HG03095 (cell line): ENCODE measurements at regions not wholly inside any gene's neighbourhood (a gene's known extent, or its start where the extent isn't known, plus 50 kb on each side); places are given as distances from the start of the nearest gene placed in this dataset.

Source experiments
- ATAC-seq: cut with Tn5 transposase; IDR thresholded peaks from one replicate; pipeline ENCODE4 v1.9.1; 2021; ENCODE audit warnings: moderate library complexity; ENCODE audit not compliant: unreplicated experiment

DNA sequence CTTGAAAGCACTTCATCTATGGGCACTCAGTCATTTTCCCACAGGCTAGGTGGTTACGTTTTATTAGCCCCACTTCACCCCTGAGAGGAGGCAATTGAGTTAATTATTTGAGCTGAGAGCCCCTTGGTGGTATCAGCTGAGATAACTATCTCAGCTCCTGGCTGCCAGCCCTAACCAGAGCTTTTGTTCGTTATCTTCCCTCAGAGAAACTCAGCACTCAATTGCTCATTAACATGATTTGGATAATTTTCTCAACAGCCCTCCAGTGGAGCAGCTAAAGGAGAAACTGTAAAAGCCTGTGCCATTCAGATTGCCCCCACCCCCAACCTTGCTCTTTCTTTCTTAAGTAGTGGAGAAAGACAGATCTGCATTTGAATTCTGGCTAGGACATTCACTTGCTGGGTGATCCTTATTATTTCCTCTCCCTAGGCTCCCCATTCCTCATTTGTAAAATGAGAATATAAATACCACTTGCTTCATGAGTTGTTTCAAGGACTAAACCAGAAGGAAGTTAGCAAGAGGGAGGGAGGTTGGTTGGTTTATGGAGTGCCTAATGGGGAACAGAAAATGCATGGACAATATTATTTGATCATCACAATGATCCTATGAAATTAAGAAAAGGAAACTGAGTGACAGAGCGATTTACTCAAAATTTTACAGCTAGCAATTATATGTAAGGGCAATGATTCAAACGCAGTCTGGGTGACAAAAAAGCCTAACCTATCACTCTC, 218.7 kb upstream of the FGGY start:
- ATAC-seq: no peak

DNA sequence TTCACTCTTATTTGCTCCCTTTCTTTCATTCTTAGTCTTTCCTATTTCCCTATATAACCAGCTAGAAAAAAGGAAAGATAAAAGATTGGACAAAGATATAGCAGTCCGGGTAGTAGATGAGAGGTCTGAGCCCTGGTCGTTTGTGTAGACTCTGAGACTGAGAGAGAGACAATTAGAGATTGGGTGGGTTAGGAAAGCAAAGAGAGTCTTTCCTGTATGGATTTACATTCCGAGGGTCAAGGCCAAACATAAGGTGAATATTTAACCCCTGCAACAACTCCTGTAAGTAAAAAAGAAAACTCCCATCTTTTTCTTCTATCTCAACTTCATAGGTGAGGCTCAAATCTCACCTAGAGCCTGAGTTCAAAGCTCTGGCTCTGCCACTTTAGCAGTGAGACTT, 218.0 kb upstream of the FGGY start:
- ATAC-seq: no peak

DNA sequence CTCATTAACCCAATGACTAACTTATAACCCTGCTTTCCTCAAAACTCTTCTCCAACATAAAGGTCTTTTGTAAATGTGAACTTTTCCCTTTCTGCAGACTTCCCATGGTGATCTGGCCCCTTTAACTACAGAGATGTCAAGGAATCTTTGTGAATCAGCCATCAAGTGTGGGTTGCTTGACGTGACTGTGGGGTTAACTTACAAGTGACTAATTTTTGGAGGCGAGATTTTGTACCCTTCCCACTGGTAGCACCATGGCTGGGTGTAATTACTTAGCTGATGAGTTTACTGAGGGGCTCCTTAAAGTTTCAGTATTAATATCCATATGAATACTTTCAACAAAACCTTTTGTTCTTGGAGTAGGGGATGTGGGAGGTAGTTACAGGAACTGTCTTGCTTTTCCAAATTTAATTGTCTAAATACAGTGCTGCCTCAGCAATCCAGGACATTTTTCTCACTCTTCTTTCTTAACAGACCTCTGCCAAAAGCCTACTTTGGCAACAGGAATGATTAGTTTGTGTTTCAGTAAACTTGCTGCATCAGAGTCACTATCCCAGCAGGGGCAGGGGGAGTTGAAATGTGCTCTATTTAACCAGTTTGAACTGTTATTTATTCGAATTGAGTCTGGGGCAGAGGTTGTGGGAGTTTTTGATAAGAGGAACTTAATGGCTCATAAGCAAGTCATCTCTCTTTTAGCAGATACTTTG, 217.3 kb upstream of the FGGY start:
- ATAC-seq: no peak

DNA sequence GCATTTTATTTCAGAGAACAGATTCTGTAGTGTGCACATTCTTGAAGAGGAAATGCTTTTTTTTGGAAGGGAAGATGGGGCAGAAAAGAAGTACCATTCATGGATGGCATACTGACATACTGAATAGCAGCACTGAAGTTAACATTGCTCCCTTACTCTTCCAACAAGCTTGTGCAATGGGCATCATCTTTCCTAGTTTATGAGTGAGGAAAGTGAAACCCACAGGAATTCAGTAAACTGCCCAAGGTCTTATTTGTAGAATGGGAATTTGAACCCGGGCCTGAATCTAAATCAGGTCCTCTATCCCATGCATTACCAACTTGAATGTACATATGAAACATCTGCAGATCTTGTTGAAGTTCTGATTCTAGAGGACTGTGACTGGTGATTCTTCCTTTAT, 215.7 kb upstream of the FGGY start:
- ATAC-seq: no peak

DNA sequence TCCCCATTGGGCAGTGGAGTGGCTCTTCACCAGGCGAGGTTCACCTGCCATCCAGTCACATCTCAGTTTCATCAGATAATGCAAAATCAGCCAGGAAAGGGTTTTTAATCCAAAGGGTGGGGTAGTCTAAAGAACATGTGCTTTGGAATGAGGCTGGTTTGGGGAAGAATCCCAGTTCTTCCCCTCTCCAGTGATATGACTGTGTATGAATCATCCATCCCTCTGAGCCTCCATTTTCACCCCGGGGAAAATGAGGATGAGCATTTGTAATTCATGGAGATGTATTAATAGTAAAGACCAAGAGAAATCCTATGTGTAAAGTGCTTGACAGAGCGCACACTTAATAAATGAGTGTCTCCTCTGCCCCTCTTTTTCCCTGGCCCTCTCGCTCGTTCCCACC, 215.1 kb upstream of the FGGY start:
- no peak for ATAC-seq

DNA sequence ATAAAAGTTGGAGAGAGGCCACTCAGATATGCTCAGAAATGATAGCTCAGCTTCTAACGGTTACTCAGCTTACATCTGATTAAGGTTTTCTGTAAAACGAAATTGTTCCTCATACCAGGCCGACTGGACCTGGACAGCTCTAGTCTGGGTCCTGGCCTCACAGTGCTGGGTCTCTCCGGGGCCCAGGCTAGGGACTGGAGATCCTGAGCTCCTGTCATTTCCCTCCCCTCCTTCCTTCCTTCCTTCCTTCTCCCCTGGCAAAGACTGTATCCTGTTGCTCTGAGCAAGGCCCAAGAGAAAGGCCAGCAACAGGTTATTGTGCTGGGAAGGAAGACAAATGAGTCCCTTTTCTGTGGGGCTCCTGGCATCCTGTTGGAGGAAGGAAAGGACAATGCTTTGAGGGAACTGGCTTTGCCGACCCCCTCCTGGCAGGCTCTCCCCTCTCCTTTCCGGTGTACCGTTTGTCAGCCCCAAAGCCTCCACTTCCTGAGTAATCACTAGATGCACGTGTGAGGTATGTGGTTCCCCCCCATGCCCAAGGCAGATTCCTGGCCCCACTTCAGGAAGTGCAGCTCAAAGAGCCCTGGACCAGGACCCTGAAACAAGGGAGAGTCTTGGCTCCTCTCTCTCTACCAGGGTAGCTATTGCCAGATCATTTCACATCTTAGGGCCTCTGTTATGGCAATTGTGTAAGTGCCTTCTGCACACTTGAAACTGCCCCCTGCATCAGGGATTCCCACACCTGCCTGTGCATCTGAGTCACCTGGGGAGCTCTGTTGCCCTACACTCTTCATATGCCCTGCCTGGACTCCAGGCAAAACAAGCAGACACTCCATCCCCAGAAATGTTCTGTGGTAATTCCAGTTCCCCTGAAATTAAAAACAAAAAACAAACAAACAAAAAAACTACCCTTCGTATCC, 212.7 kb upstream of the FGGY start:
- ATAC-seq: no peak

DNA sequence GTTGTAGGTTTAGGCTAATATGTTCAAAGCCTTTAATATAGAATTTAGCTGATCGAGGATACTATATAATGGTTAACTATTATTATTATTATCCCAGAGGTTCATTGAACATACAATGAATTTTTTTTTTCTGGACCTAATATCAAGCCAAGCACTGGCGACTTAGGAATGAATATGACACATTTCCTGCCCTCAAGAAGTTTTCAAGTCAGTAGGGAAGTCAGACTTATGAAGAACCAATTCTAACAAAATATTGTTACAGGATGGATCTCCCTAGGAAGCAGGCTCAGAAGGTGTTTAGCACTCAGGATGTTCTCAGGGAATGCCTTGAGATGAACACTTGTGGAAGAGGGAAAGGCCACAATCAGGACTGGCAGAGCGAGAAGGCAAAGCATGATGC, 211.8 kb upstream of the FGGY start:
- ATAC-seq: no peak

DNA sequence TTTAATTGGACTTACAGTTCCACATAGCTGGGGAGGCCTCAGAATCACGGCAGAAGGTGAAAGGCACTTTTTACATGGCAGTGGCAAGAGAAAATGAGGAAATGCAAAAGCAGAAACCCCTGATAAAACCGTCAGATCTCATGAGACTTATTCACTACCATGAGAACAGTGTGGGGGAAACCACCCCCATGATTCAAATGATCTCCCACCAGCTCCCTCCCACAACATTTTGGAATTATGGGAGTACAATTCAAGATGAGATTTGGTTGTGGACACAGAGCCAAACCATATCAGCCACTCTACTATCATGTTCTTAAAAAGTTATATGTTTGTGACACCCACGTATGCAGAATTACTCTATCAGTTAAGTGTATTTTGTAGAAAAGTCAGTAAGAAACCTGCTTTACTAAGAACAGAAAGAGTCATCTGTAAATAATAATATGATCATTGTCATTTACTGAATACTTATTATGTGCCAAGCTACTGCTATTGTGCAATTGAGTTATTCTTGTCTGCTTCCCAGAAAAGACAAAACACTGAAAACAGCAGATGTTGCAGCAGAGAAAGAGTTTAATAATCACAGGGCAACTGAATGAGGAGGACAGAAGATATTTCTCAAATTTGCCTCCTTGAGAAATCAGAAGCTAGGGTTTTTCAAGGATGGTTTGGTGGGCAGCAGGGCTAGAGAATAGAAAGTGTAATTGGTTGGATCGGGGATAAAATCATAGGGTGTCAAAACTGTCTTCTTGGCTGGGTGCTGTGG, 207.7 kb upstream of the FGGY start:
- ATAC-seq: no peak

DNA sequence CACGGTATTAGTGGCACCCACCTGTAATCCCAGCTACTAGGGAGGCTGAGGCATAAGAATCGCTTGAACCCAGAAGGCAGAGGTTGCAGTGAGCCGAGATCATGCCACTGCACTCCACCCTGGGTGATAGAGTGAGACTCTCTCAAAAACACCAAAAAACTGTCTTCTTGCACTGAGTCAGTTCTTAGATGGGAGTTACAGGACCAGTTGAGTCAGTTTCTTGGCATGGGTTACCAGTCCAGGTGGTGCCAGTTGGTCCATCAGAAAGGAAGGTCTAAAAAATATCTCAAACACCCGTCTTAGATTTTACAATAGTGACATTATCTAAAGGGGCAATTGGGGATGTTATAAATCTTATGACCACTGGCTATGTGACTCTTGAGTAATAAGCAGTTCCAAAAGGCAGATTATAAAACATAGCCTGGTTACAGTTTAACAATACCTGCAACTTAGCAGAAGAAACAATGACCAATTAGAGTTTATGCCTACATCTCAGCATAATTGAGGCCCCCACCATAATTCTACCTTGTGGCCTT, 206.9 kb upstream of the FGGY start:
- ATAC-seq: no peak

DNA sequence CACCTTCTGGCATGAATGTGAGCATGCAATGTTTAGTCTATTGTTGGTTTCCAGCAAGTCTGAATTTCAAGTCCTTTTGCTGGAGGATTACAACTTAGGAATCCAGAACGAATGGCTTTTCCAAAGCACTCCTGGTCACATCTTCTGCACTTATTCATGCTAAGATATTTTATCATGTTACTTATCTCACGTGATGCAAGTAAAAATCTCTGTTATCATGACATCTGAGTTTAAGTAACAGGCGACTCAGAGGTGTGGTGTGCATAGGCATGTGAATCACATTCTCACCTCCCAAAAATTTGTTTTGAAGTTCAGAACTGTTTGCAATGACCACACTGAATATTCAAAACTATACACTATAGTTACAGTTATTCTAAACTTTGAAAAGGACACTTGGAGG, 204.8 kb upstream of the FGGY start:
- ATAC-seq: no peak

DNA sequence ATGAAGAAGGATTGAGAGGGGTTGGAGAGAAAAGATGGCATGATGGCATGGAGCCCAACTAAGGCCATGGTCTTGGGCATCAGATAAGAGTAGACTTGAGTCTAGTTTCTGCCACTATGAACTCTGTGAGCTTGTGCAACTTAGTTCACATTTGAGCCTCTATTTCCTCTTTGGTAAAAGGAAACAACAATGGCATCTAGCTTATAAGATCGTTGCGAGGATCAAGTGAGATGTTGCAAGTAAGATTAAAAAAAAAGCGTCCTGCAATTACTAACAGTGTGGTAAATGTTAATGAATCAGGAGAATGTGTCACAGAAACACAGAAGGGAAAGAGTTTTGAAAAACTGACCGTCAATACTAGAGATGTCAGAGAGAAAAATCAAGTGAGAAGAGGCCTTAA, 202.9 kb upstream of the FGGY start:
- no peak for ATAC-seq

DNA sequence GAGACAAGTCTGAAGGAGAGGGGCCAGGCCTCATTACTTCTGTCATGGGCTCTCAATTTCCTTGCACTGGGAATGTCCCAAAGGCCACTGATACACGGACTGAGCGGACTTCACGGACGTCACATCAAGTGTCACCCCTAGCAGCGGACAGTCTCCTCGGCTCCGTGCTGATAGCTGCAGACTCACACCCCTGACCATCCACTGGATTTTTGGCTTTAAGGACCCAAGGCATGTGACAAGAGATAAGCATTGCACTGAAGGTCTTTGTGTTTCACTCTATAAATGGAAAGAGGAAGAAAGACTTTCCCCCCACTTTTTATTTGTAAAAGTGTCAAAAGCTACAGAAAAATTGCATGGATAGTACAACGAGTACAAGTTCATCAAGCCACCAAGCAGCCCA, 200.4 kb upstream of the FGGY start:
- no peak for ATAC-seq

DNA sequence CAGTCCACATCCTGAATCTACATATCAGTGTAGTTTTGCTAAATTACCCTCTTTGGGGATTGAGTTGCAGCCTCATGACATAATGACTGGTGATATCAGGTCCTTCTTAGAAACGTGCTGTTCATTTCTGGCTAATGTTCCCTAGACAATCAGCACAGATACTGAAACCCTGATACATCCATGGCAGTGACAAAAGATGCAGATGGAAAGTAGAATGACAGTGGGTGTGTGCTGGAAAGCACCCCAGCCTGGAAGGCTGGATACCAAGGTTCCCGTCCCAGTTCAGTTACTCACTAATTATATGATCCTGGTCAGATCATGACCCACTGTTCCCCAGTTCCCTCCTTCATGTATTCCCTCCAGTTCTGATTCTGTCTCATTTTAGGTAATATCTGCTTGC, 198.2 kb upstream of the FGGY start:
- ATAC-seq: no peak

DNA sequence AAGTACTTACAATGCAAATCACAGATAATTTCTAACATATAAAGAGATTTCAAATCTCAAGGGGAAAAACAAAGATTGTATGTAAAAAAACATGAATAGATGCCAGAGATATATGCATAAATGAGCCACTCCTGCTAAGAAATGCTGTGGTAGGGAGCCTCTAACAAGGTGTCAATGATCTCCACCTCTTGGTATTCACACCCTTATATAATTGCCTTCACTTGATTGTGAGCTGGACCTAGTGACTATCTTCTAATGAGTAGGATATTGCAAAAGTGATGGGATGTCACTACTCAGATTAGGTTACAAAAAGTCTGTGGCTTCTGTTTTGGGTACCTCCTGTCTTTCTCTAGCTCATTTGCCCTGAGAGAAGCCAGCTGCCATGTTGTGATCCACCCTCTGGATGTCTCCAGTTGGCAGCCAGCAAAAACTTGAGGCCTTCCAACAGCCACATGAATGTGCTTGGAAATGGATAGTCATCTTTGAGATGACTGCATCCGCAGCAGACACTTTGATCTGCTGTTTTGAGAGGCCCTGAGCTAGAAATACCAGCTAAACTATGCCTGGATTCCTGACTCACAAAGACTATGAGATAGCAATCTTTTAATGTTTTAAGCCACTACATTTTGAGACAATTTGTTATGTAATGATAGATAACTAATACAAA, 196.1 kb upstream of the FGGY start:
- ATAC-seq: no peak

DNA sequence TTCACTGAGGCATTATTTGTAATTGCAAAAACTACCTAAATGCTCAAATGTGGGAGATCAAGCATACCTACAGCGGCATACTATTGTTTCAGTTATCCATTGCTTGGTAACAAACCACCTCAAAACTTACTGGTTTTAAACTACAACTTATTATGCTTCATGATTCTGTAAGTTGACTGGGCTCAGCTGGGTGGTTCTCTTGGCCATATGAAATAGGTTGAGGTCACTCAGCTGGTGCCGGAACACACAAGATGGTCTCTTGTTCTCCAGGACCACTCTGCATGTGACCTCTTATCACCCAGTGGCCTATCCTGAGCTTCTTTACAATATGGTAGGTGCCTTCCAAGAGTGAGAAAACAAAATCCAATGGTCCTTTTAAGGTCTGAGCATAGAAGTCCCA, 195.4 kb upstream of the FGGY start:
- ATAC-seq: no peak

DNA sequence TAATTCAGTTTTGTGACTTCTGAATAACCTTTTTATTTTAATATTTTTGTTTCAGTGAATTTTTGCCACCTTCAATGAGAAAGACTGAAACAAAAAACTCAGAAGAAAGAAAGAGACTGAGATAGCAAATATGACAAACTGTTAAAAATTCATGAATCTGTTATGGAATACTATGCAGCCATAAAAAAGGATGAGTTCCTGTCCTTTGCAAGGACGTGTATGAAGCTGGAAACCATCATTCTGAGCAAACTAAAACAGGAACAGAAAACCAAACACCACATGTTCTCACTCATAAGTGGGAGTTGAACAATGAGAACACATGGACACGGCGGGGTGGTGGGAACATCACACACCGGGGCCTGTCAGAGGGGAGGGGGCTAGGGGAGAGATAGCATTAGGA, 193.4 kb upstream of the FGGY start:
- no peak for ATAC-seq

DNA sequence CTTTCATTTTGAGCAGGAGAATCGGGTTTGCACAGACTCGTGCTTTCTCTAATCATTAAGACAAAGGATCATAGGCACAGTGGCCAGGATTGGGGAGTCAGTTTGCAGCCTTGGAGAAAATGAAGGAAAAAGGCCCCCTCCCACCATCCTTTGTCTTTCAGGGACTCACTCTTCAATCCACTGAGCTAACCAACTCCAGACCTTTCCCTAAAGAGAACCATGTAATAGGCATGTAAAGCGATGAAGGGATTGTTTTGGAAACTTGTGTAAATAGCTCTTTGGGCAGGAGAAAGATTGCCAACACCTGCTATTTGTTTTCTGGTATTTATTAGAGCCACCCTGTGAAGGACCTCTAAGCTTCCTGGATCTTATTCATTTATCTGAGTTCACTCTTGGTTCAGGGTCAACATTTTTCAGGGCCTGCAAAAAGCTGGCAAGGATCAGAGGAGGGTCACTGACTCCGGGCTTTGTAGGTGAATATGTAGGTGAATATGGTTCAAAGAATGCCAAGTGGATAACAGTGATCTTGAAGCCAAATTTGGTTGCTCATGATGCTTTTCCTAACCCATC, 192.6 kb upstream of the FGGY start:
- ATAC-seq: no peak

DNA sequence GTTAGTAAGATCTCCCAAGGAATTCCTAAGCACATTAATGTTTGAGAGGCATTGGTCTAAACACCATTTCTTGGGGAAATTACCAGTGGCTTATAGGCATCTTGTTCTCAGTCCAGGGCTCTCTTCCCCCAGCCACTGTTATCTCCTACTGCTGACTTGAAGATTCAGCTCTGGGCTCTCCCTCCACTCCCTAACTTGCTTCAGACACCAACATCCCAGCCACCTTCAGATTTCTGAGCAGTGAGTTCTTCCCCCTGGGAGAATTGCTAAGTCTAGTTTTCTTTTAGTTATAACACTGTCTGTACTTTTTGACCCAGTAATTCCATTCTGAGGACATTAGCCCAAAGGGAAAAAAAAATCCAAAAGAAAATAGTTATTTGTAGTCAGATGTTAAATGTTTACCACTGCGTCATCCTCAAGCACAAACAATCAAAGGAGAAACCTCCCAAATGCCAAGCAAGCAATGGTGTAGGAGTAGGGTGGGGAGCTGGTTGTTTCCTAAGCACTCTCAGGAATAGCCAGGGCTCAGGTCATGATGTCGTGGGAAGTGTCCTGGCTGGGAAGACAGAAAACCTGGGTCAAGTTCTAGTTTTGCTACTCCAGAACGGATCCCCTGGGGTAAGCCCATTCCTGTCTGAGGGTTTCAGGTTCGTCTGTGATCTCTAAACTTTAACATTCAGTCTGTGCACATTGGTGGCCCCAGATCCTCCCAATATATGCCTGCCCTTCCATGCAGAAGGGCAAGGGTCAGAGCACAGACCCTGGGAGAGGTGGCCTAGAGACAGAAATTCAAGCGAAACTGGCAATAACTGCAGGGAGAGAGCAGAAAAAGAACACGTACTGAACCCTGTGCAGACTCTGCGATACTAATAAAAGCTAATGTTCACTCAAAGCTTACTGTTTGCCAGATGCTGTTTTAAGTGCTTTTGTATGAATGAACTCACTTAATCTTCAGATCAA, 191.1 kb upstream of the FGGY start:
- no peak for ATAC-seq

DNA sequence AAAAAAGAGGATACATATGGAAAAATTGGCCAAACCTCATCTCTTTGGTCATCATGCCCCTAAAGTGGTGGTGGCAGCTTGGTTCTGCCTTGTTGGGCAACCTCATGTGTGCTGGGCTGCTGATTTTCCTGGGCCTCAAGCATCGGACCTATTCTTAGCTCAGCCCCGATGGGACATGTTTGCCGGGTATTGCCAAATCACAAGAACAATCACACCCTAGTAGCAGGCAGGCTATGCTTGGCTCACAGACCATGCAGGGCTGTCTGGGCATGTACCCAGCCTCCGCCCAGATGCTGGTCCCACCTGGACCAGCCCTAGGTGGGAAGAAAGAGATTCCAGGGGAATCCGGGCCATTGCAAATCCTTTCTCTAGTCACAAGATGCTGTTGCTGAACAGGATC, 189.4 kb upstream of the FGGY start:
- no peak for ATAC-seq
